ENCODE measurements at regions not wholly inside any gene's neighbourhood (a gene's known extent, or its start where the extent isn't known, plus 50 kb on each side); places are given as distances from the start of the nearest gene placed in this dataset.

DNA sequence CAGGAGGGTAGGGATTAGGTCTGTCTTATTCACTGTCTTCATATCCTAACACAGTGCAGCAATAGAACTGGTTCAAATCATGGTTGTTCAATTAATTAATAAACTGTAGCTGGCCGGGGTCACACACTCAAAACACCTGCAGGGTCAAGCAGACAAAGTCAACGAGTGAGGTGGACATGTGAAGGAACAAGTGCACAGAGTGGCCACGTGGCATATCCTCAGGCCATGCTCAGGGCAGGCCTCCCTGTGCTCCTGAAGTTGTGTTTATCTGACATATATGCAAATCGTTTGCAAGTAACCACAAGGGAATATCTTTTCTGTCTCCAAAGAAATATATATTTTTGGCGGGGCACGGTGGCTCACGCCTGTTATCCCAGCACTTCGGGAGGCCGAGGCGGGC lies 98.5 kb upstream of the ZMIZ1 start:
- TF ChIP-seq CTCF (conservative IDR thresholded peaks at IDR 0.05; ENCODE audit: low read depth, low read length) (no peak), EZH2phosphoT487 (IDR thresholded peaks at IDR 0.05; ENCODE audit: borderline replicate concordance, low read length) (no peak)

All from PC-3 (cell line).